Esophagus squamous epithelium (tissue), 5 donors: ENCODE measurements at regions not wholly inside any gene's neighbourhood (a gene's known extent, or its start where the extent isn't known, plus 50 kb on each side); places are given as distances from the start of the nearest gene placed in this dataset.

ENCODE experiments used
- DNase-seq: peaks from one replicate; lab custom pipeline; 2025; lab: John Stamatoyannopoulos, UW
- H3K27ac ChIP-seq, 4 donors: fragments of 200-600 bp; sonication (generic); one replicate each; pipeline ENCODE4 v1.5.1; 2016 to 2019; ENCODE audit warnings: mild to moderate bottlenecking in 1 of 4
- H3K27me3 ChIP-seq, 4 donors: fragments of 200-600 bp; sonication (generic); 1 replicate in 3 of 4; 2 replicates in 1 of 4; pipeline versions ENCODE4 v1.5.1 to v1.6.0; 2017 to 2021; ENCODE audit warnings: antibody characterized with exemption in 1 of 4
- H3K36me3 ChIP-seq, 3 donors: fragments of 200-600 bp; sonication (generic); one replicate each; pipeline ENCODE4 v1.5.1; 2016 to 2019
- H3K4me1 ChIP-seq, 3 donors: fragments of 200-600 bp; sonication (generic); one replicate each; pipeline ENCODE4 v1.5.1; 2017 to 2019
- H3K4me3 ChIP-seq, 4 donors: fragments of 200-600 bp; sonication (generic); 1 replicate in 3 of 4; 2 replicates in 1 of 4; pipeline ENCODE4 v1.5.1; 2016 to 2019; ENCODE audit warnings: mild to moderate bottlenecking in 2 of 4, moderate library complexity in 1 of 4
- H3K9me3 ChIP-seq, 3 donors: fragments of 200-600 bp; sonication (generic); one replicate each; pipeline ENCODE4 v1.5.1; 2016 to 2019
- CTCF ChIP-seq, 6 experiments: fragments of 450-650 bp in 4 of 6; fragments of 200-600 bp in 2 of 6; sonication (generic) in 2 of 6; IDR thresholded peaks; one replicate each; pipeline ENCODE4 v1.5.1; 2016 to 2019; ENCODE audit warnings: antibody characterized with exemption in 6 of 6, mild to moderate bottlenecking in 4 of 6, moderate library complexity in 4 of 6
- POLR2A ChIP-seq, 4 donors: fragments of 450-650 bp; IDR thresholded peaks; one replicate each; pipeline ENCODE4 v1.6.1; 2017; ENCODE audit warnings: antibody characterized with exemption in 4 of 4, mild to moderate bottlenecking in 4 of 4, moderate library complexity in 3 of 4
- WGBS, 2 donors: methylation state at CpG; one replicate each; pipeline ENCODE4 v1.1.5; 2018; 5-methylcytosine and 5-hydroxymethylcytosine counted together
- intact Hi-C: fragments of 100-400 bp; cut with DNase I; formaldehyde crosslinking; loops from one replicate; pipeline ENCODE4 v1.15.0; 2022
- donor health status: DM: yes; HTN: yes; CAD: no.

GRCh38 chr14:31955936-31956579 lies 121.0 kb upstream of the ARHGAP5 start:
- no peaks in the 10 kb centered on the region for H3K27me3 ChIP-seq
- peaks cover 0 to 7% (median 4%) of the 10 kb centered on the region in 3 donors for H3K4me1 ChIP-seq
- DNase-seq, result no peak
- H3K4me3 ChIP-seq, result no peak overlapping the region
- intact Hi-C loops, result no loop called here
- no peak overlapping the region for H3K27ac ChIP-seq
- H3K36me3 ChIP-seq, result no peaks in the 10 kb centered on the region
- no peaks in the 10 kb centered on the region for H3K9me3 ChIP-seq
- TF ChIP-seq POLR2A (IDR thresholded peaks at IDR 0.05), result no peak
- no peak for TF ChIP-seq CTCF (IDR thresholded peaks at IDR 0.05)
- 70 to 75% methylated on average over 5 of the region's 5 CpGs for WGBS, 2 donors

- TF ChIP-seq CTCF (IDR thresholded peaks at IDR 0.05) (no peak), POLR2A (IDR thresholded peaks at IDR 0.05) (no peak)
- no peaks in the 10 kb centered on the region for H3K4me1 ChIP-seq
- no peak for DNase-seq
- WGBS, 2 donors, result 95 to 96% methylated on average over 2 of the region's 2 CpGs
- intact Hi-C loops, result no loop called here
- H3K9me3 ChIP-seq, result no peaks in the 10 kb centered on the region
- no peaks in the 10 kb centered on the region for H3K36me3 ChIP-seq
- H3K27ac ChIP-seq, result no peak overlapping the region
- no peaks in the 10 kb centered on the region for H3K27me3 ChIP-seq
- H3K4me3 ChIP-seq, result no peak overlapping the region
These were observed 119.5 kb upstream of the ARHGAP5 start for GRCh38 chr14:31957565-31957964.

GRCh38 chr14:31960039-31960438 lies 117.1 kb upstream of the ARHGAP5 start:
- no peaks in the 10 kb centered on the region for H3K27me3 ChIP-seq
- TF ChIP-seq POLR2A (IDR thresholded peaks at IDR 0.05), result no peak
- TF ChIP-seq CTCF (IDR thresholded peaks at IDR 0.05), result no peak

GRCh38 chr14:31961896-31962295 lies 115.2 kb upstream of the ARHGAP5 start:
- intact Hi-C loops, result no loop called here
- no peak for DNase-seq
- Histone ChIP-seq H3K36me3 (no peaks in the 10 kb centered on the region), H3K4me3 (no peak overlapping the region), H3K27me3 (no peaks in the 10 kb centered on the region), H3K27ac (no peak overlapping the region), H3K4me1 (peaks cover 0 to 20% (median 10%) of the 10 kb centered on the region in 3 donors), H3K9me3 (no peaks in the 10 kb centered on the region)
- TF ChIP-seq CTCF (IDR thresholded peaks at IDR 0.05), result no peak
- TF ChIP-seq POLR2A (IDR thresholded peaks at IDR 0.05), result no peak
- 89 to 92% methylated on average over 3 of the region's 3 CpGs for WGBS, 2 donors

More at GRCh38 chr14:31960039-31960438, 117.1 kb upstream of the ARHGAP5 start:
- H3K27ac ChIP-seq, result no peak overlapping the region
- intact Hi-C loops, result no loop called here
- no peaks in the 10 kb centered on the region for H3K9me3 ChIP-seq
- H3K4me3 ChIP-seq, result no peak overlapping the region
- H3K36me3 ChIP-seq, result no peaks in the 10 kb centered on the region
- peaks cover 0 to 1% (median 0%) of the 10 kb centered on the region in 3 donors for H3K4me1 ChIP-seq
- DNase-seq, result no peak
- WGBS, 2 donors, result 83 to 85% methylated on average over 5 of the region's 5 CpGs

GRCh38 chr14:31962920-31963319 lies 114.2 kb upstream of the ARHGAP5 start:
- WGBS, 2 donors, result 90 to 94% methylated on average over 4 of the region's 4 CpGs
- no peaks in the 10 kb centered on the region for H3K27me3 ChIP-seq
- DNase-seq, result no peak
- no peak overlapping the region for H3K27ac ChIP-seq
- TF ChIP-seq POLR2A (IDR thresholded peaks at IDR 0.05) (no peak), CTCF (IDR thresholded peaks at IDR 0.05) (no peak)
- H3K9me3 ChIP-seq, result no peaks in the 10 kb centered on the region
- H3K4me1 ChIP-seq, result peaks cover 0 to 25% (median 10%) of the 10 kb centered on the region in 3 donors
- intact Hi-C loops, result no loop called here
- no peak overlapping the region for H3K4me3 ChIP-seq
- H3K36me3 ChIP-seq, result no peaks in the 10 kb centered on the region
